Trophoblast cell (in vitro differentiated cells and primary cell): ENCODE measurements at regions not wholly inside any gene's neighbourhood (a gene's known extent, or its start where the extent isn't known, plus 50 kb on each side); places are given as distances from the start of the nearest gene placed in this dataset.
A peak's percentile ranks its signal among the peaks of the same experiment; 100 is the strongest.

ENCODE experiments used
- DNase-seq, 2 donors: peaks; one replicate each; pipeline ENCODE4 v3.0.0-alpha.2; 2016
- H2AFZ ChIP-seq: 2 replicates; pipeline ENCODE4 v1.6.1; 2013; ENCODE audit warnings: low read length, moderate library complexity, mild to moderate bottlenecking; ENCODE audit not compliant: insufficient read depth, poor library complexity
- H2AK5ac ChIP-seq: 2 replicates; pipeline ENCODE4 v1.6.1; 2013; ENCODE audit warnings: mild to moderate bottlenecking, low read length
- H2BK120ac ChIP-seq: 2 replicates; pipeline ENCODE4 v1.6.1; 2013; ENCODE audit warnings: low read length, mild to moderate bottlenecking, moderate library complexity; ENCODE audit not compliant: insufficient read depth, poor library complexity
- H2BK12ac ChIP-seq: 2 replicates; pipeline ENCODE4 v1.6.1; 2013; ENCODE audit warnings: mild to moderate bottlenecking, low read length, moderate library complexity
- H2BK5ac ChIP-seq: 2 replicates; pipeline ENCODE4 v1.6.1; 2013; ENCODE audit warnings: low read length, low read depth, moderate library complexity, mild to moderate bottlenecking; ENCODE audit not compliant: poor library complexity
- H3K14ac ChIP-seq: 2 replicates; pipeline ENCODE4 v1.6.1; 2013; ENCODE audit warnings: mild to moderate bottlenecking, low read length
- H3K18ac ChIP-seq: 2 replicates; pipeline ENCODE4 v1.6.1; 2013; ENCODE audit warnings: mild to moderate bottlenecking, low read length
- H3K23ac ChIP-seq: 2 replicates; pipeline ENCODE4 v1.6.1; 2013; ENCODE audit warnings: low read length
- H3K27ac ChIP-seq: 2 replicates; pipeline ENCODE4 v1.5.1; 2013; ENCODE audit warnings: low read depth, mild to moderate bottlenecking, inconsistent platforms, low read length, moderate library complexity
- H3K27me3 ChIP-seq: 2 replicates; pipeline ENCODE4 v1.6.1; 2013; ENCODE audit warnings: inconsistent platforms, mild to moderate bottlenecking, low read length, moderate library complexity; ENCODE audit not compliant: insufficient read depth
- H3K36me3 ChIP-seq, 2 experiments: 1 replicate in 1 of 2; 2 replicates in 1 of 2; pipeline ENCODE4 v1.6.1; 2013; ENCODE audit warnings: low read length in 2 of 2, mild to moderate bottlenecking in 2 of 2, moderate library complexity in 1 of 2; ENCODE audit not compliant: insufficient read depth in 2 of 2, control insufficient read depth in 1 of 2
- H3K4ac ChIP-seq: 2 replicates; pipeline ENCODE4 v1.6.1; 2013; ENCODE audit warnings: low read depth, mild to moderate bottlenecking, low read length, moderate library complexity
- H3K4me1 ChIP-seq, 2 experiments: 1 replicate in 1 of 2; 2 replicates in 1 of 2; pipeline ENCODE4 v1.6.1; 2013; ENCODE audit warnings: low read length in 2 of 2, mild to moderate bottlenecking in 2 of 2, moderate library complexity in 1 of 2; ENCODE audit not compliant: insufficient read depth in 2 of 2, control insufficient read depth in 1 of 2
- H3K4me2 ChIP-seq: 2 replicates; pipeline ENCODE4 v1.6.1; 2013; ENCODE audit warnings: inconsistent platforms, mild to moderate bottlenecking, low read length, moderate library complexity
- H3K4me3 ChIP-seq: 2 replicates; pipeline ENCODE4 v1.5.1; 2013; ENCODE audit warnings: mild to moderate bottlenecking, low read depth, low read length, inconsistent platforms
- H3K79me1 ChIP-seq: one replicate; pipeline ENCODE4 v1.6.1; 2013; ENCODE audit warnings: low read length
- H3K79me2 ChIP-seq: 2 replicates; pipeline ENCODE4 v1.6.1; 2013; ENCODE audit warnings: low read length, mild to moderate bottlenecking; ENCODE audit not compliant: control insufficient read depth, insufficient read depth, poor library complexity
- H3K9ac ChIP-seq: 2 replicates; pipeline ENCODE4 v1.6.1; 2013; ENCODE audit warnings: mild to moderate bottlenecking, low read length
- H3K9me3 ChIP-seq: 2 replicates; pipeline ENCODE4 v1.6.1; 2013; ENCODE audit warnings: low read depth, mild to moderate bottlenecking, control low read depth, inconsistent platforms, low read length; ENCODE audit not compliant: insufficient read depth
- H4K12ac ChIP-seq: 2 replicates; pipeline ENCODE4 v1.6.1; 2013; ENCODE audit warnings: low read depth, mild to moderate bottlenecking, low read length, moderate library complexity
- H4K8ac ChIP-seq: 2 replicates; pipeline ENCODE4 v1.6.1; 2013; ENCODE audit warnings: low read depth, mild to moderate bottlenecking, low read length, moderate library complexity
- H4K91ac ChIP-seq: one replicate; pipeline ENCODE4 v1.6.1; 2013; ENCODE audit warnings: low read depth, mild to moderate bottlenecking, low read length, moderate library complexity
- WGBS: extraction: QIAGEN DNeasy Blood & Tissue Kit; methylation state at CpG from one replicate; pipeline ENCODE4 v1.1.7; 2013; ENCODE audit warnings: missing lambda C conversion rate; ENCODE audit not compliant: insufficient read length, insufficient coverage; ENCODE audit errors: extremely low coverage; 5-methylcytosine and 5-hydroxymethylcytosine counted together

DNA sequence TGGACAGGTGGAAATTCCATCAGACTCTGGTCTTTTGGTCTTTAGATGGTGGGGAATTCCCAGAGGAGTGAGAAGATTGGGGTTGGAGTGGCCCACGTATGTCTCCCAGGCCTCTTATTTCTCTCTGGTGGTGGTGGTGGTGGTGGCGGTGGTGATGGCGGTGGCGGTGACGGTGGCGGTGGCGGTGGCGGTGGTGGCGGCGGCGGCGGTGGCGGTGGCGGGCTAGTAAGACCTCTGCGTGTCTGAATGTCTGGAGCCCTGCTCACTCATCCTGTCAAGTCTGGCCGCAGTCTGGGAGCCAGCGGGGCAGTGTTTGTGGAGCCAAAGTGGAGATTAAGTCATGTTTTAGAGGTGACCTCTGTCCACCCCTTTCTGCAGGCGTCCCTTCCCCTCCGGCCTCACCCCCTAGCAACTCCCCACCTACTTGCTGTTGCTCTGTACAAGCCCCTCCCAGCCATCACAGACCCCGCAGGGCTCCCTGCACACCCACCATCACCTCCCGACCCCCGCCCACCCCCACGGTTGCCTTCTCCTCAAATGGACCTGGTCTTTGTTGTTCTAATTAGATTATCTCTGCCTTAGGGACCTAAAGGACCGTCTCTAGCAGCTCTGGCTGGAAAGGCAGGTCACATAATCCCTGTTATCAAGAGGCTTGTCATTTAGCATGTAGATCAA, 165.0 kb upstream of the TBX20 start:
- no peak overlapping the region for H3K18ac ChIP-seq
- H3K4me1 ChIP-seq = no peaks in the 10 kb centered on the region
- H2AK5ac ChIP-seq = no peak overlapping the region
- no peak overlapping the region for H3K4me2 ChIP-seq
- H3K4me3 ChIP-seq = no peak overlapping the region
- no peaks in the 10 kb centered on the region for H3K36me3 ChIP-seq
- DNase-seq = no peak
- H3K79me2 ChIP-seq = no peaks in the 10 kb centered on the region
- no peaks in the 10 kb centered on the region for H3K9me3 ChIP-seq
- H3K14ac ChIP-seq = no peak overlapping the region
- H2BK120ac ChIP-seq = no peak overlapping the region
- no peaks in the 10 kb centered on the region for H3K79me1 ChIP-seq
- no peak overlapping the region for H2AFZ ChIP-seq
- no peak overlapping the region for H2BK12ac ChIP-seq
- no peak overlapping the region for H3K27ac ChIP-seq
- no peak overlapping the region for H4K12ac ChIP-seq
- H2BK5ac ChIP-seq = no peak overlapping the region
- H4K91ac ChIP-seq = no peak overlapping the region
- no CpG with 5 or more reads among the region's 24 CpGs for WGBS
- H3K23ac ChIP-seq = no peak overlapping the region
- H3K27me3 ChIP-seq = no peaks in the 10 kb centered on the region
- H3K4ac ChIP-seq = no peak overlapping the region
- no peak overlapping the region for H3K9ac ChIP-seq
- no peak overlapping the region for H4K8ac ChIP-seq

DNA sequence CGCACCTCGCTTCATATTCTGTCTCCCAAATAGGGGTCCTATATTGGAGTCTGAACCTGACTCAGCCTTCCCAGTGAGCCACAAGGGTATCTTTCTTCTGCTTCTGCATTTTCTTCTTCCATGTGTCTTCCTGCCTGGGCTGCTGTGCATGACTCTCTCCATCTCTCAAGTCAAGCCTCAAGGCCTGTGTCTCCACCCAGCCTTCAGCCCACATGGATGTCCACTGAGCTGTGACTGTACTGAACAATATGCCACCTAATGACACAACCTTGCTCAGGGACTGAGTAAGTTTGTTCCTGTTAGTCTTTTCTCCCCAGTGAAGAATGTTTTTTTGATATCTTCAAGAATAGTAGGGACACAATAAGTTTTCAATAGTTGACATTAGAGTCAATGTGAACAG, 162.7 kb upstream of the TBX20 start:
- no peak overlapping the region for H3K27ac ChIP-seq
- H3K14ac ChIP-seq = no peak overlapping the region
- H4K91ac ChIP-seq = no peak overlapping the region
- H3K36me3 ChIP-seq = no peaks in the 10 kb centered on the region
- no peak overlapping the region for H4K8ac ChIP-seq
- no peak overlapping the region for H3K9ac ChIP-seq
- no peak overlapping the region for H2BK120ac ChIP-seq
- no peaks in the 10 kb centered on the region for H3K79me2 ChIP-seq
- H2BK5ac ChIP-seq = no peak overlapping the region
- H2BK12ac ChIP-seq = no peak overlapping the region
- no peaks in the 10 kb centered on the region for H3K79me1 ChIP-seq
- no peak overlapping the region for H2AK5ac ChIP-seq
- H3K4me3 ChIP-seq = no peak overlapping the region
- no peak overlapping the region for H3K23ac ChIP-seq
- no peaks in the 10 kb centered on the region for H3K4me1 ChIP-seq
- H4K12ac ChIP-seq = no peak overlapping the region
- no peak overlapping the region for H3K4me2 ChIP-seq
- H3K9me3 ChIP-seq = no peaks in the 10 kb centered on the region
- no peak overlapping the region for H3K4ac ChIP-seq
- no peak overlapping the region for H2AFZ ChIP-seq
- no peaks in the 10 kb centered on the region for H3K27me3 ChIP-seq
- no CpG with 5 or more reads among the region's 2 CpGs for WGBS
- no peak overlapping the region for H3K18ac ChIP-seq
- DNase-seq = no peak

- Histone ChIP-seq H4K8ac (no peak overlapping the region), H3K36me3 (no peaks in the 10 kb centered on the region), H3K9me3 (no peaks in the 10 kb centered on the region), H2AFZ (no peak overlapping the region), H4K91ac (no peak overlapping the region), H2BK5ac (no peak overlapping the region), H3K23ac (no peak overlapping the region), H3K79me2 (no peaks in the 10 kb centered on the region), H3K4me2 (no peak overlapping the region), H2BK120ac (no peak overlapping the region), H2AK5ac (no peak overlapping the region), H3K4ac (no peak overlapping the region), H3K79me1 (no peaks in the 10 kb centered on the region), H3K4me3 (no peak overlapping the region), H4K12ac (no peak overlapping the region), H2BK12ac (no peak overlapping the region), H3K9ac (no peak overlapping the region), H3K18ac (no peak overlapping the region), H3K27ac (no peak overlapping the region), H3K27me3 (no peaks in the 10 kb centered on the region), H3K14ac (no peak overlapping the region), H3K4me1 (no peaks in the 10 kb centered on the region)
- peak; percentile 78 to 88 for DNase-seq
- no CpG with 5 or more reads among the region's 6 CpGs for WGBS
These were observed 161.5 kb upstream of the TBX20 start for GRCh38 chr7:35415411-35415822.

- H2BK120ac ChIP-seq = no peak overlapping the region
- H3K4me1 ChIP-seq = no peaks in the 10 kb centered on the region
- no peak for DNase-seq
- no CpG with 5 or more reads among the region's 3 CpGs for WGBS
- no peak overlapping the region for H3K23ac ChIP-seq
- H2BK12ac ChIP-seq = no peak overlapping the region
- H3K18ac ChIP-seq = no peak overlapping the region
- no peak overlapping the region for H3K14ac ChIP-seq
- no peak overlapping the region for H4K12ac ChIP-seq
- no peak overlapping the region for H4K91ac ChIP-seq
- H3K4me3 ChIP-seq = peak overlapping the region; percentile 6
- H2AK5ac ChIP-seq = no peak overlapping the region
- H3K27me3 ChIP-seq = no peaks in the 10 kb centered on the region
- H3K79me2 ChIP-seq = no peaks in the 10 kb centered on the region
- H3K4ac ChIP-seq = no peak overlapping the region
- no peak overlapping the region for H2BK5ac ChIP-seq
- H3K9ac ChIP-seq = no peak overlapping the region
- H3K36me3 ChIP-seq = no peaks in the 10 kb centered on the region
- no peak overlapping the region for H3K27ac ChIP-seq
- no peaks in the 10 kb centered on the region for H3K79me1 ChIP-seq
- no peak overlapping the region for H4K8ac ChIP-seq
- no peak overlapping the region for H2AFZ ChIP-seq
- H3K9me3 ChIP-seq = no peaks in the 10 kb centered on the region
- H3K4me2 ChIP-seq = no peak overlapping the region
These were observed 157.4 kb upstream of the TBX20 start for GRCh38 chr7:35411331-35411730.
